ENCODE measurements at regions not wholly inside any gene's neighbourhood (a gene's known extent, or its start where the extent isn't known, plus 50 kb on each side); places are given as distances from the start of the nearest gene placed in this dataset.

DNA sequence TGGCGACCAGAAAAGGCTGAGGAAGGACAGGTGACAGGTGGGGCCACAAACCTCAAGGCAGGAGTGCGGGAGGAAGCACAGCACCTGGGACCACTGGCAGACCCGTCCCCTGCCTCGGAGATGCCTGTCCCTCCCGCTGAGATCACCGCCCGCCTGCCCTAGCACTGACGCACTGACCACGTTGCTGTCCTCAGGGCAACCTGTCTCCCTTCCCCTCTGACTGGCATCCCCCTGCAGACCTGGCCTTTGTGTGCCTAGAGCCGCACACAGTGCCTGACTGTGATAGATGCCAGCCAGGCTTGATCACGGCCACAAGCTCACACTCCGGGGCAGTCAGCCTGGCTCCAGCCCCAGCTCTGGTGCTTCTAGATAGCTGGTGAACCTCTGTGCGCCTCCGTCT, 58.4 kb upstream of the EN2 start (continued):
- TF ChIP-seq, protein P1, sequence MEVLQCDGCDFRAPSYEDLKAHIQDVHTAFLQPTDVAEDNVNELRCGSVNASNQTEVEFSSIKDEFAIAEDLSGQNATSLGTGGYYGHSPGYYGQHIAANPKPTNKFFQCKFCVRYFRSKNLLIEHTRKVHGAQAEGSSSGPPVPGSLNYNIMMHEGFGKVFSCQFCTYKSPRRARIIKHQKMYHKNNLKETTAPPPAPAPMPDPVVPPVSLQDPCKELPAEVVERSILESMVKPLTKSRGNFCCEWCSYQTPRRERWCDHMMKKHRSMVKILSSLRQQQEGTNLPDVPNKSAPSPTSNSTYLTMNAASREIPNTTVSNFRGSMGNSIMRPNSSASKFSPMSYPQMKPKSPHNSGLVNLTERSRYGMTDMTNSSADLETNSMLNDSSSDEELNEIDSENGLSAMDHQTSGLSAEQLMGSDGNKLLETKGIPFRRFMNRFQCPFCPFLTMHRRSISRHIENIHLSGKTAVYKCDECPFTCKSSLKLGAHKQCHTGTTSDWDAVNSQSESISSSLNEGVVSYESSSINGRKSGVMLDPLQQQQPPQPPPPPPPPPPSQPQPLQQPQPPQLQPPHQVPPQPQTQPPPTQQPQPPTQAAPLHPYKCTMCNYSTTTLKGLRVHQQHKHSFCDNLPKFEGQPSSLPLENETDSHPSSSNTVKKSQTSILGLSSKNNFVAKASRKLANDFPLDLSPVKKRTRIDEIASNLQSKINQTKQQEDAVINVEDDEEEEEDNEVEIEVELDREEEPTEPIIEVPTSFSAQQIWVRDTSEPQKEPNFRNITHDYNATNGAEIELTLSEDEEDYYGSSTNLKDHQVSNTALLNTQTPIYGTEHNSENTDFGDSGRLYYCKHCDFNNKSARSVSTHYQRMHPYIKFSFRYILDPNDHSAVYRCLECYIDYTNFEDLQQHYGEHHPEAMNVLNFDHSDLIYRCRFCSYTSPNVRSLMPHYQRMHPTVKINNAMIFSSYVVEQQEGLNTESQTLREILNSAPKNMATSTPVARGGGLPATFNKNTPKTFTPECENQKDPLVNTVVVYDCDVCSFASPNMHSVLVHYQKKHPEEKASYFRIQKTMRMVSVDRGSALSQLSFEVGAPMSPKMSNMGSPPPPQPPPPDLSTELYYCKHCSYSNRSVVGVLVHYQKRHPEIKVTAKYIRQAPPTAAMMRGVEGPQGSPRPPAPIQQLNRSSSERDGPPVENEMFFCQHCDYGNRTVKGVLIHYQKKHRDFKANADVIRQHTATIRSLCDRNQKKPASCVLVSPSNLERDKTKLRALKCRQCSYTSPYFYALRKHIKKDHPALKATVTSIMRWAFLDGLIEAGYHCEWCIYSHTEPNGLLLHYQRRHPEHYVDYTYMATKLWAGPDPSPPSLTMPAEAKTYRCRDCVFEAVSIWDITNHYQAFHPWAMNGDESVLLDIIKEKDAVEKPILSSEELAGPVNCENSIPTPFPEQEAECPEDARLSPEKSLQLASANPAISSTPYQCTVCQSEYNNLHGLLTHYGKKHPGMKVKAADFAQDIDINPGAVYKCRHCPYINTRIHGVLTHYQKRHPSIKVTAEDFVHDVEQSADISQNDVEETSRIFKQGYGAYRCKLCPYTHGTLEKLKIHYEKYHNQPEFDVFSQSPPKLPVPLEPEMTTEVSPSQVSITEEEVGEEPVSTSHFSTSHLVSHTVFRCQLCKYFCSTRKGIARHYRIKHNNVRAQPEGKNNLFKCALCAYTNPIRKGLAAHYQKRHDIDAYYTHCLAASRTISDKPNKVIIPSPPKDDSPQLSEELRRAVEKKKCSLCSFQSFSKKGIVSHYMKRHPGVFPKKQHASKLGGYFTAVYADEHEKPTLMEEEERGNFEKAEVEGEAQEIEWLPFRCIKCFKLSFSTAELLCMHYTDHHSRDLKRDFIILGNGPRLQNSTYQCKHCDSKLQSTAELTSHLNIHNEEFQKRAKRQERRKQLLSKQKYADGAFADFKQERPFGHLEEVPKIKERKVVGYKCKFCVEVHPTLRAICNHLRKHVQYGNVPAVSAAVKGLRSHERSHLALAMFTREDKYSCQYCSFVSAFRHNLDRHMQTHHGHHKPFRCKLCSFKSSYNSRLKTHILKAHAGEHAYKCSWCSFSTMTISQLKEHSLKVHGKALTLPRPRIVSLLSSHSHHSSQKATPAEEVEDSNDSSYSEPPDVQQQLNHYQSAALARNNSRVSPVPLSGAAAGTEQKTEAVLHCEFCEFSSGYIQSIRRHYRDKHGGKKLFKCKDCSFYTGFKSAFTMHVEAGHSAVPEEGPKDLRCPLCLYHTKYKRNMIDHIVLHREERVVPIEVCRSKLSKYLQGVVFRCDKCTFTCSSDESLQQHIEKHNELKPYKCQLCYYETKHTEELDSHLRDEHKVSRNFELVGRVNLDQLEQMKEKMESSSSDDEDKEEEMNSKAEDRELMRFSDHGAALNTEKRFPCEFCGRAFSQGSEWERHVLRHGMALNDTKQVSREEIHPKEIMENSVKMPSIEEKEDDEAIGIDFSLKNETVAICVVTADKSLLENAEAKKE (CRISPR knock-in tag; IDR thresholded peaks at IDR 0.05) = no peak
- TF ChIP-seq JUNB (IDR thresholded peaks at IDR 0.05; ENCODE audit: unreplicated experiment) (no peak), EZH2 (IDR thresholded peaks at IDR 0.05; ENCODE audit: low read depth, unreplicated experiment) (no peak), STAT1 (IDR thresholded peaks at IDR 0.05; ENCODE audit: unreplicated experiment) (no peak), EZH2phosphoT487 (IDR thresholded peaks at IDR 0.05; ENCODE audit: unreplicated experiment) (no peak), NANOG (IDR thresholded peaks at IDR 0.05; ENCODE audit: borderline replicate concordance) (no peak), CREB1 (CRISPR knock-in tag; IDR thresholded peaks at IDR 0.05; ENCODE audit: low read depth) (no peak)
- TF ChIP-seq, protein P2, sequence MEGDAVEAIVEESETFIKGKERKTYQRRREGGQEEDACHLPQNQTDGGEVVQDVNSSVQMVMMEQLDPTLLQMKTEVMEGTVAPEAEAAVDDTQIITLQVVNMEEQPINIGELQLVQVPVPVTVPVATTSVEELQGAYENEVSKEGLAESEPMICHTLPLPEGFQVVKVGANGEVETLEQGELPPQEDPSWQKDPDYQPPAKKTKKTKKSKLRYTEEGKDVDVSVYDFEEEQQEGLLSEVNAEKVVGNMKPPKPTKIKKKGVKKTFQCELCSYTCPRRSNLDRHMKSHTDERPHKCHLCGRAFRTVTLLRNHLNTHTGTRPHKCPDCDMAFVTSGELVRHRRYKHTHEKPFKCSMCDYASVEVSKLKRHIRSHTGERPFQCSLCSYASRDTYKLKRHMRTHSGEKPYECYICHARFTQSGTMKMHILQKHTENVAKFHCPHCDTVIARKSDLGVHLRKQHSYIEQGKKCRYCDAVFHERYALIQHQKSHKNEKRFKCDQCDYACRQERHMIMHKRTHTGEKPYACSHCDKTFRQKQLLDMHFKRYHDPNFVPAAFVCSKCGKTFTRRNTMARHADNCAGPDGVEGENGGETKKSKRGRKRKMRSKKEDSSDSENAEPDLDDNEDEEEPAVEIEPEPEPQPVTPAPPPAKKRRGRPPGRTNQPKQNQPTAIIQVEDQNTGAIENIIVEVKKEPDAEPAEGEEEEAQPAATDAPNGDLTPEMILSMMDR (conservative IDR thresholded peaks at IDR 0.05; ENCODE audit: low read depth in 2 of 2) = no peak

DNA sequence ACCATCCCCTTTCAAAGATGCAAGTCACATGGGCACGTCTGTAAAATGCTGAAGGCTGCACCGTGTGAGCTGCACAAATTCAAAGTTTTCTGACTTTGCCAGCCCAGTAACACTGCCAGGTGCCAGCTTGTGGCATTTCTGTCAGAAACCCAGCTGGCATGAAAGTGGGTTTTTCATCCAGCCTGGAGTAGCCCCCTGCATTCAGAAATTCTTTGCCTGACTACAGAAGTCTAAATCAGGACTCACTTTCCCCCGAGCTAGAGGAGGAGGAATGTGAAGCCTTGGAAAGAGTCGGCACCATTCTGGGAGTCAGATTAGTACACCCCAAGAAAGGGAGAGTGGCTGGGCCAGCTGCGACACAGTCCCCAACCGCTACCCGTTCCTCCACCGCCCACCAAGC, 56.7 kb upstream of the EN2 start:
- Histone ChIP-seq H3F3A (replicated peaks; ENCODE audit: low read depth) (no peaks in the 10 kb centered on the region; the same call in 1 of the 2 replicates), H3K4me1 (ENCODE audit: insufficient read depth) (no peaks in the 10 kb centered on the region), H2AFZ (no peak overlapping the region), H3K79me2 (replicated peaks; ENCODE audit: insufficient read depth) (no peaks in the 10 kb centered on the region), H4K20me1 (replicated peaks; ENCODE audit: insufficient read depth) (no peaks in the 10 kb centered on the region), H3K9me2 (ENCODE audit: insufficient read depth) (no peaks in the 10 kb centered on the region), H3K27me3 (ENCODE audit: insufficient read depth) (no peaks in the 10 kb centered on the region), H3K36me3 (ENCODE audit: insufficient read depth) (no peaks in the 10 kb centered on the region), H3K4me3 (no peak overlapping the region), H3K4me2 (no peak overlapping the region), H3K27ac (ENCODE audit: low read depth) (no peak overlapping the region)
- ATAC-seq (no peak), DNase-seq (ENCODE audit: low spot score) (no peak)
- peaks cover 11% of the 10 kb centered on the region for H3K27me3 Mint-ChIP-seq (ENCODE audit: insufficient read depth, low read depth, poor library complexity)
- H3K27ac Mint-ChIP-seq = no peak overlapping the region
- H3K9me3 Mint-ChIP-seq = peaks cover 16% of the 10 kb centered on the region
- H3K4me1 Mint-ChIP-seq = no peaks in the 10 kb centered on the region; the same call in 2 of the 3 replicates
- H3K36me3 Mint-ChIP-seq (ENCODE audit: low read depth) = peaks cover 9% of the 10 kb centered on the region; the same call in 1 of the 3 replicates
- H3K4me3 Mint-ChIP-seq = no peak overlapping the region; the same call in 2 of the 3 replicates
- TF ChIP-seq CREB1 (CRISPR knock-in tag; IDR thresholded peaks at IDR 0.05; ENCODE audit: low read depth) (no peak), POLR2AphosphoS5 (IDR thresholded peaks at IDR 0.05; ENCODE audit: low read depth) (no peak), NANOG (IDR thresholded peaks at IDR 0.05; ENCODE audit: borderline replicate concordance) (no peak), EZH2 (IDR thresholded peaks at IDR 0.05; ENCODE audit: low read depth, unreplicated experiment) (no peak), ZNF114 (CRISPR knock-in tag; IDR thresholded peaks at IDR 0.05) (no peak)
- TF ChIP-seq, protein P3, sequence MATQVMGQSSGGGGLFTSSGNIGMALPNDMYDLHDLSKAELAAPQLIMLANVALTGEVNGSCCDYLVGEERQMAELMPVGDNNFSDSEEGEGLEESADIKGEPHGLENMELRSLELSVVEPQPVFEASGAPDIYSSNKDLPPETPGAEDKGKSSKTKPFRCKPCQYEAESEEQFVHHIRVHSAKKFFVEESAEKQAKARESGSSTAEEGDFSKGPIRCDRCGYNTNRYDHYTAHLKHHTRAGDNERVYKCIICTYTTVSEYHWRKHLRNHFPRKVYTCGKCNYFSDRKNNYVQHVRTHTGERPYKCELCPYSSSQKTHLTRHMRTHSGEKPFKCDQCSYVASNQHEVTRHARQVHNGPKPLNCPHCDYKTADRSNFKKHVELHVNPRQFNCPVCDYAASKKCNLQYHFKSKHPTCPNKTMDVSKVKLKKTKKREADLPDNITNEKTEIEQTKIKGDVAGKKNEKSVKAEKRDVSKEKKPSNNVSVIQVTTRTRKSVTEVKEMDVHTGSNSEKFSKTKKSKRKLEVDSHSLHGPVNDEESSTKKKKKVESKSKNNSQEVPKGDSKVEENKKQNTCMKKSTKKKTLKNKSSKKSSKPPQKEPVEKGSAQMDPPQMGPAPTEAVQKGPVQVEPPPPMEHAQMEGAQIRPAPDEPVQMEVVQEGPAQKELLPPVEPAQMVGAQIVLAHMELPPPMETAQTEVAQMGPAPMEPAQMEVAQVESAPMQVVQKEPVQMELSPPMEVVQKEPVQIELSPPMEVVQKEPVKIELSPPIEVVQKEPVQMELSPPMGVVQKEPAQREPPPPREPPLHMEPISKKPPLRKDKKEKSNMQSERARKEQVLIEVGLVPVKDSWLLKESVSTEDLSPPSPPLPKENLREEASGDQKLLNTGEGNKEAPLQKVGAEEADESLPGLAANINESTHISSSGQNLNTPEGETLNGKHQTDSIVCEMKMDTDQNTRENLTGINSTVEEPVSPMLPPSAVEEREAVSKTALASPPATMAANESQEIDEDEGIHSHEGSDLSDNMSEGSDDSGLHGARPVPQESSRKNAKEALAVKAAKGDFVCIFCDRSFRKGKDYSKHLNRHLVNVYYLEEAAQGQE (IDR thresholded peaks at IDR 0.05; ENCODE audit: unreplicated experiment) = no peak
- TF ChIP-seq, protein P2 (conservative IDR thresholded peaks at IDR 0.05; ENCODE audit: low read depth in 2 of 2) = no peak

Measured in GM23338 (cell line).